ENCODE measurements at regions not wholly inside any gene's neighbourhood (a gene's known extent, or its start where the extent isn't known, plus 50 kb on each side); places are given as distances from the start of the nearest gene placed in this dataset.

DNA sequence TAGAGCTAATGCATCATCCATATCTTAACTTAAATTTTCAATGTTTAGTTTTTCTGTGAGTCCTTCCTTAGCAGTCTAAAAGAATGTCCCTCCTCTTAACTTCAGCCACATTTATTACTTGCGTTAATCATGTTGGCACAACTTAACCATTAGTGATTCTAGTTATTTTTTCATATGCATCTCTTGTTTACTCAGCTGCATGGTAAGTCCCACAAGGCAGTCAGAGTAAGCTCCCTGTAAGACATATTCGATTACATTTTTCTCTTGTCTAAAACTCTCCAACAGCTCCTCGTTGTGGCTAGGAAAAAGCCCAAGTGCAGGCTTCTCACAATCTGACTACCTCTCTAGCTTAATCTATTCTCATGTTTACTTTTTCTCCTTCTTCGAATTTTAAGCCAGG is 2045.3 kb upstream of the PIK3C3 start:
- TF ChIP-seq, protein P1, sequence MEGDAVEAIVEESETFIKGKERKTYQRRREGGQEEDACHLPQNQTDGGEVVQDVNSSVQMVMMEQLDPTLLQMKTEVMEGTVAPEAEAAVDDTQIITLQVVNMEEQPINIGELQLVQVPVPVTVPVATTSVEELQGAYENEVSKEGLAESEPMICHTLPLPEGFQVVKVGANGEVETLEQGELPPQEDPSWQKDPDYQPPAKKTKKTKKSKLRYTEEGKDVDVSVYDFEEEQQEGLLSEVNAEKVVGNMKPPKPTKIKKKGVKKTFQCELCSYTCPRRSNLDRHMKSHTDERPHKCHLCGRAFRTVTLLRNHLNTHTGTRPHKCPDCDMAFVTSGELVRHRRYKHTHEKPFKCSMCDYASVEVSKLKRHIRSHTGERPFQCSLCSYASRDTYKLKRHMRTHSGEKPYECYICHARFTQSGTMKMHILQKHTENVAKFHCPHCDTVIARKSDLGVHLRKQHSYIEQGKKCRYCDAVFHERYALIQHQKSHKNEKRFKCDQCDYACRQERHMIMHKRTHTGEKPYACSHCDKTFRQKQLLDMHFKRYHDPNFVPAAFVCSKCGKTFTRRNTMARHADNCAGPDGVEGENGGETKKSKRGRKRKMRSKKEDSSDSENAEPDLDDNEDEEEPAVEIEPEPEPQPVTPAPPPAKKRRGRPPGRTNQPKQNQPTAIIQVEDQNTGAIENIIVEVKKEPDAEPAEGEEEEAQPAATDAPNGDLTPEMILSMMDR (IDR thresholded peaks at IDR 0.05; ENCODE audit: insufficient read depth, low read length, poor library complexity, severe bottlenecking): no peak
- TF ChIP-seq EZH2phosphoT487 (conservative IDR thresholded peaks at IDR 0.05; ENCODE audit: low read length): no peak

Measured in SU-DHL-6 (cell line).